Inflammatory macrophage (primary cell): ENCODE measurements at regions not wholly inside any gene's neighbourhood (a gene's known extent, or its start where the extent isn't known, plus 50 kb on each side); places are given as distances from the start of the nearest gene placed in this dataset.

Source experiments
- DNase-seq, 2 donors: peaks; one replicate each; pipeline ENCODE4 v3.0.0-alpha.2; 2020 to 2022

DNA sequence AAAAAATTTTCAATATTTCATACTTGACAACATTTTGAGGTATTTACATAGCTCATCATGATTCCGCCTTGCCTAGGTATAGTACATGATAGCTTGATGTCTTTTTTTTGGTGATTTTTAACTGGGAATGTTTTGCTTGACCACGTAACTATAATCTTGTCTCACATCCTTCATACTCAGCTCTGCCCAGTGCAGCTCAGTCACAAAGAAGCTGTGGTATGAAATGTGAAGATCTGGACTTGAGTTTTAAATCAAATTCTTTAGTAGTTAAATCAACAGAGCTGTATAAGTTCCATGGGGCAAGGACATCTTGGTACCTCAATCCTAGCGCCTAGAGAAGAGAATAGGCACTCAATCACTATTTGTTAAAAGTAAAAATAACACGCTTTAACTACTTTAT lies 276.3 kb upstream of the DKK2 start:
- DNase-seq = no peak

DNA sequence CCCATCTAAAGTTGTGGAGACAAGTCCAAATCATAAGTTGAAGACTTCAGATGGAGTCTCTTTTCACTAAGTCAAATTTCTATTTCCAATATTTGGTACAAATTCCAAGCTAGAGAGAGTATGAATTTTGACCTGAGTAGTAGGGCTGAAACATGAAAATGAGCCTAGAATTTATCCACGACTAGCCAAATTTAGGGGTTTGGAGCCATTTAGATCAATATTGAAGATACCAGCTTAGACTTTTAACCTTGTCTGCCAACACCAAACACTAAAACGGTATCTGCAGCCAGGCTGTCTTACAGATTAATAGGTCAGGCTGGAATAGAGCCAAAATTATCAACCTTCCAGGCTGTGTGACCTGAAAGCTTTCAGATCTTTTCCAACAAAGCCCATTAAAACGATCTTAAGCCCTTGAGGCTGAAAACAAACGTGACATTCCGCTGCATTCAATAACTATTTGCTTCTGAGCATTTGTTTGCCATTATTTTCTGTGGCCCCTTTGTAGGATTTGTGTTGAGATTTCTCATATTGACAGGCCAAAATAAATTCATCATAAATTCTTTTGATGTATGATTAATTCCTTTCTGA lies 268.7 kb upstream of the DKK2 start:
- no peak for DNase-seq

DNA sequence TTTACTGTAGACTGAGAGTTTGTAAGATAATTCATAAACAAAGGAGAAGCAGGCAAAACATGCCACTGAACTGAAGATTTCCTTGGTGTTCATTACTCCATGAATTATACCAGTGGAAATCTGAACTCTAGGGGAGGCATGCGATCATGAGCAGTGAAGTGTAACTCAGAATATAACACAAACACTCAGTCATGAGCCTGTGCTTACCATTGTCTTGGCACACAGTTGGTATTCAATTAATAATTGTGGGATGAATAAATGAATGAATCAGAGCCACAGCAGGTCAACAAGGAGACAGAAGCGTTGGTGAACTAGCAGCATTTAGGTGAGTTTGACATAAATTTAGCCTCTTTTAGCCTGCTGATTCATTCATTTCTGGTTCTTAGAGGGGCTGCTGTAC lies 263.5 kb upstream of the DKK2 start:
- DNase-seq = no peak

DNA sequence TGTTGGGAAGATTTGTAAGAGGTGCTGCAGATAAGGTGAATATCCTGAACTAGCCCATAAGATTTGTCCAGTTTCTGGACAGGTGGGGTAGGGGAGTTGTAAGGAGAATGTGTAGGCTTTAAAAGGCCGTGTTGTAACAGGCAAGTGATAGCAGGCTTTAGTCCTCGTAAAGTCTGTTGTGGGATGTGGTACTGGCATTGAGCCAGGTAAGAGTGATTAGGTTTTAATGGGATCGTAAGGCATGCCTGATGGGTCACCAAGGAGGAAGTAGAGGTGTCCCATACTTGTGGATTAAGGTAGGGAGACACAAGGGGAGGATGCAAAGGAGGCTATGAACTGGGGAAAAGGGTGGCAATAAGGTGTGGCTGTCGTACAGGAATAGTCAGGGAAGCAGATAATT lies 256.9 kb upstream of the DKK2 start:
- DNase-seq = no peak

DNA sequence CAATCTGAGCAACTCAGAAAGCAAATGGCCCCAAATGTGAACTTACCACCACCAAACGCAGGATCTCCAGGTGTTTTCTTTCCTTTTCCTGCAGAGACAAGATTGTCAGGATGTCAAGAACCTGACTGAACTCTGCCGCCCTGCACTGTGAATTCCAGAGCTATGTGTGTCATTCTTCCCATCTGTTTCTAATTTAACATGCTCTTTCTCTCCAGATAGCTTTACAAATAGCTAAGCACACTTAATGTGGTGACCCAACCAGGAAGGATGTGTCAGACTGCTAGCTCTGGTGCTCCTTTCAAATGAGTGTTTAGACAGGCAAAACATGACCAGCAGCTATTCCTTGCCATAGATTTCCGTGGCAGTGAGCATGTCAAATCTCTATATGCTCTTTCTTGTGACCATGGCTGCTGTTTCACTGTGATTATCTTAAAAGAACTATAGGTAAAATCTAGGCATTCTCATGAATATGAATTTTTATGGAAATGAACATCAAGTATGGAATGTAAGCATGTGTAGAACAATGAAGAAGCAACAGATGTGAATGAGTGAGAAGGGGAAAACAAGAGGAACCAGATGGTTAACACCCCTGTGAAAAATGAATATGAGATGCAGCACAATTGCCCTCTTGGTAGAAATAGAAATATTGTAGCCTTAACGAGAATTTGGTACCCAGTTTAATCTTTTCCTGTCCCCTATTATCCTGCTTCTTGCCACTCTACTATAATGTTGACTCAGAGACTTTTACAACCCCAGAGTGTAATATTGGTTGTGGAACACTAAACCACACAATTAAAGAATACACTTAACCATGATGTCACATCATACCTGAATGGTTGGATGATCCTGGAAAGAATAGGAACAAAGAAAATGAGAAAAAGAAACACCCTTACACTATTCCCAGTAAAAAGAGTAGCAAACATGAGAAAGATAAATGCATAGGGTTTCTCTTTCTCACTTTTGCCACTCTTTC lies 247.8 kb upstream of the DKK2 start:
- no peak for DNase-seq

DNA sequence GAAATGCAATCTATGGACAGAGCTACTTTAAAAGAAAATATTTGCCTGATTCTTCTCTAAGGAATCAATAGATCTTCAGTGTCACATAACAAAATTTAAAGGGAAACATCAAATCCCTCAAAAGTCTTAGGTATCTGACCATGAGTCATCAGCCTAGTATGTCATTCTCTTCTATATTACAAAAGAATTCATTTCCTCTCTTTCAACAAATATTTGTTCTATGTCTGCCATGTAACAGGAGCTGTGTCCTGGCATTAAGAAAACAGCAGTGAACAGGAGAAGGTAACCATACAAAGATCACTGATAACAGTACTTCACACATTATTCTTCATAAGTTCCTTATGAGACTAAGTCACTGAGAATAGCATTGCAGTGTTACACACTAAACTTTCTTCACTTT lies 243.6 kb upstream of the DKK2 start:
- DNase-seq = no peak

DNA sequence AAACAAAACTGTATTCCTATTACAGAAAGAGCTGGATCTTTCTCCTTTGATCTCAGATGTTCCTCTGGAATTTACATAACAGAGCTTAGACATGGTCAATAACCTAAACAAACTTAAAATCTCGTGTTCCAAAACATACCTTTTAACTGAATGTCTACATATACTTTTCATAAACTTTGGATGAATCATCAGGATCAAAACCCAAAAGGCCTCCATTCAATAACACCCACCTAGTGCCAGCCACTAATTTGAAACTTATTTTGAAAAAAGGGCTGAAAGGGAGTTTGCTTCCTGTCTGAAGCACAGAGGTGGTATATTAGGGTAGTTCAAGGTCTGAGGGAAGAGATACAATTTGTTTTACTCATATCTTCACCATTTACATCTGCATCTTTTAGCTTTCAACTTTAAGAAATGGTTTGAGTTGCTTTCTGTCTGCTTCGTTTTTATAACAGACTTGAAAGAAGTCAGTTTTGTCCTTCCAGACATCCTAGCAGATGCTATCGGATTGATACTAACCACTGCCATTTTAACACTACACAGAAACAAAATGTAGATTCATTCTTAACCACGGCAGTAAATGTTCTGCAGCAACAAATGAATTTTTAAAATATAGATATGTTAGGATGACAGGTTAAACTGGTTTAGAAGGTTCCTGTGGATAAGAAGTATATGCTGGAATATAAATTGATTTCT lies 242.8 kb upstream of the DKK2 start:
- DNase-seq = no peak

DNA sequence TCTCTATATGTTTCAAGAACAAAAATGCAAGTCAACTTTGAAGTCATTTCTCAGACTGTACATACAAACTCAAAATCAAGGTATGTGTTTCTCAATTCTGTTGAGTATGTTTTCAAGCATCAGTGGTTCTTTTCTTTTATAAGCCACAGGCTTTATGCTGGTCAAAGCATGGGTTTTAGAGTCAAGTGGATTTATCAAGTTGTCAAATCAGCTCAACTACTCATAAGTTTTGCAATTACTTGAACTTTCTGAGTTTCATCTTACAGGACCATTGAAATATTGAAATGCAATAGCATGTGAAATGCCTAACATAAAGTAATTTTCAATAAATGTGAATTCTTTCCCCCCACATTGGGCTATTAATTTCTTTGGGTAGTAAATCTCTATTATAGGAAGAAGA lies 239.9 kb upstream of the DKK2 start:
- DNase-seq = no peak

DNA sequence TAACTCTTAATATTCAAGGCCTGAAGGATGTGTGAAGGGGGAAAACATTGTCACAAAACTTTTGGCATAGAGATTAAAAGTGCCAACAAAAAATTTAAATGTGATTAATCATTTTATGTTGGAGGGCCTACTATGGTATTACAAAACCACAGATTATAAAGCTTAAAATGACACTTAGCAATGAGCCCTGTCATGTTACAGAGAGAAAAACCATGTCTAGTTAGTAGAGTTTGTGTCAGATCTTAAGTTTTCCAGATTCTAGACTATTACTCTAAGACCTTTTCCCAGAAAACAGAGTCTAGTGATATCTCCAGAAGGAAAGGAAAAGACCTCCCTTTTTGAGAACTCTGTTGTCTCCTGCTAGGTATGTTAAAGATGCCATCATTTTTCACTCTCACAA lies 239.1 kb upstream of the DKK2 start:
- no peak for DNase-seq

DNA sequence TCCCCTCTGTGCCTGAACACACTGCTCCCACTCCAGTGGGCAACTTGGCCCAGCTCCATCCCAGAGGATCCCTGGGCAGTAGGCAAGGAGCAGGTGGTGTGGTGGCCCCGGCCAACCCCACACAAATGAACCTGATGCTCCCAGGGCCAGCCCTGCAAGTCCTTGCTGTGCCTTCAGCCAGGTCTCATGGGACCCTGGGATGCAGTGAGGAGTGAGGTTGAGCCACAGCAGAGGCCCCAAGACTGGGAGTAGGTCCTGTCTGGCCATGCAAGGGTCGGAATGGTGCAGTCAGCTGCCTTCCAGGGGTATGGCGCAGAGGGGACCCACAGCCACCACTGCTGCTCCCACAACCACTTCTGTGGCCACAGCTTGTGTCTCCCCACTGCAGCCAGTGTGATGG lies 234.5 kb upstream of the DKK2 start:
- no peak for DNase-seq

DNA sequence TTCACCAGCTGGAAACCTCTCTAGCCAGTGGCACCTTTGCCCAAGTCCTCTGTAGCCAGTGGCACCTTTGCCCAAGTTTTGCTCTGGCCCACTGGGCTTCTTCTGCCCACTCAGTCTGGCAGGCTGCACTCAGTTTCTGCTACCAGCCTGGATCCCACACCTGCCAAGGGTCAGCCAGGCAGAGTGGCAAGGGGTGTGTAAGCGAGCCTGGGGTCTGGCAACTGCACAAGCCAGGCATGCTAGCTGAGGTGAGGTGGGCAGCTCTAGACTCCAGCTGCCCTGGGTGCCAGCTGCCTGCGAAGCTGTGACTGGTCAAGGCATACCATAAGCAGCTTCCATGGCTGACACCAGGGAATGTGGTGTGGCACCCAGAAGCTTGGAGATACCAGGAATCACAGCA lies 233.1 kb upstream of the DKK2 start:
- DNase-seq = no peak

DNA sequence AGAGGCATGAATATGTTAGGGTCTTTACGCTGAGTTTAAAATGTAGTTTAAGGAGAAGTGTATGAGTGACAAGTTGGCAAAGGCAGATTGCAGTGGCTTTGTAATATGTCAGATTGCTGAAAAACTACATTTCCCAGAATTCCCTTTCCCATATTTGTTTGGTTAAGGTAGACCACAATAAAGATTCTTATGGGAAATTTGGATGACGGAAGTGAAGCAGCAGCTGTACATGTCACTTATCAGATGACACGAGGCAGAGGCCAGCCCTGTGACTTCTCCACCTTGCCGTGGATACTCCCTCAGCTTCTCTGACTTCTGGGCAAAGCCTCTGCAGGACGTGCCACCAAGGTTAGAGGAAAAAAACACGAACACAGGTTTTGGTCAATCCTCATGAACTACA lies 229.7 kb upstream of the DKK2 start:
- no peak for DNase-seq

DNA sequence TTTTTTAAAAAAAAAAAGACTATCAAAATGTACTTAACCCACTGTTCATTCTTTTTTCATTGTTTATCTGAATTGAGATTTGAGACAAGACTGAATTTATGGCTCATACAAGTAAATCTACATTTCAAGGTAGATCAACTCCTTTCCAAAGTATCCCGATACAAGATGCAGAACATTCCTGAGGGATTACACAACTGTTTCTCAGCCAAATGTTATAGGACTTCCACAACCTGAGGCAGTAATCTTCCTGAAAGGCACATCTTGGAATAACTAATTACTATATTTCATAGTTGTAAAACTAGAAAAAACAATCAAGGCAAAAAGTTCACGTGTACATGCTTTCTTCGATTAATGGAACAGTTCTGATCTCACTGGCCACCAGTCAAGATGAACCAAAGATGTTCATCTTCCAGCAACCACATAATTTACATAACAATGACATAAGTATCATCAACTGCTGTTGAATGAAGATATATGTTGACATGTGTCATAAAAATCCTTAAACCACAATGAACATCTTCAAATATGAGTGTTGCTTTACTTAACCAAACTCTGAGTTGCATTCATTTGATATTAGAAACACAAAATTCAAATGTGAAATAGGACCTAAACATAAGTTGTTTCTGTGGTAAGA lies 225.2 kb upstream of the DKK2 start:
- no peak for DNase-seq

DNA sequence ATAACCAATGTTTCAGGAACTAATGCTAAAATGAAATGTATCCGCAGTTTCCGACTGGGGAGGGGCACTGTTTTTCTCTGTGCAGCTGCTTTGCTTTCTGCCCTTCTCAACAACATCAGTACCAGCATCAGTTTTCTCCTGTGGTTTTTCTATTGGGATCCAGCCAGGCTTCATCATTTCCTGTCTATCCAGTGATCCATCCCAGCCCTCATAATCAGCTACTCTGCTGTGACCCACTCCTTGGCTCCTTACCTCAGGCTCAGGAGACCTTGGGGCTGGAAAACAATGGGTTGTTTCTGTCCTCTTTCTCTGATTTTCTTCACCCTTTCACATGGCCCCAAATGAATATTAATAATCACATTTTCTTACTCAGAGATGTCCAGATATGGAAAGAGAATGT lies 222.2 kb upstream of the DKK2 start:
- DNase-seq = no peak

DNA sequence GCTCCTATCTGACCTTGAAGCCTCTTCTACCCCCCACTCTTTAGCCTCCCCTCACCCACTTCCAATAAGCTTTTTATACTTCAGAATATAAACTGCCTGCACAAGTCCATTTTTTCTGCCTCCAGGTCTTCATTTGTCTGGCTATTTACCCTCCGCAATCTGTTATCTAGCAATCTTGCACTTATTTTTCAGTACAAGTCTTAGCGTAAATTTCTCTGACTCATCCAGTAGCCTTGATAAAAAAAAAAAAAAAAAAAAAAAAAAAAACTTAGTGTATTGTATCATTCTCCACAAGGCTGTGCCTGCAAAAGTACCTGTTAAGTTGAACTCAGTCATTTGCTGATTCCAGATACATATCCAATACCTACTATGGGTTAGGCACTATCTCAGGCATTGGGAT lies 219.5 kb upstream of the DKK2 start:
- no peak for DNase-seq

DNA sequence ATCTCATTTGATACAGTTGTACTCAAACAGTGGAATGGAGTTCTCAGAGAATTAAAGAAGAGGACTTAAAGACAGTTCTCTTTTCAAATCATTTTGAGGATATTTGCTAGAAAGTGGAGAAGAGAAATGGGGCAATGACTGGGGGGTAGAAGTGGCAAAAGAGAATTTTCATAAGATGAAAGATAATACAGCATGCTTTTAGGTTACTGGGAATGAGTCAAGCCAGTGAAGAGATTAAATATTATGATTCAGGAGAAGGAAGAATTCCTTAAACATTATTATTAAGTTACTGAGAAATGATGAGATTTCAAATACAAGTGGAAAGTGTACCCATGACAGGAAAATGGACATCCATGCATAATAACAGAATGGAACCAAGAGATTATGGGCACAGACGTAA lies 219.0 kb upstream of the DKK2 start:
- DNase-seq = no peak

DNA sequence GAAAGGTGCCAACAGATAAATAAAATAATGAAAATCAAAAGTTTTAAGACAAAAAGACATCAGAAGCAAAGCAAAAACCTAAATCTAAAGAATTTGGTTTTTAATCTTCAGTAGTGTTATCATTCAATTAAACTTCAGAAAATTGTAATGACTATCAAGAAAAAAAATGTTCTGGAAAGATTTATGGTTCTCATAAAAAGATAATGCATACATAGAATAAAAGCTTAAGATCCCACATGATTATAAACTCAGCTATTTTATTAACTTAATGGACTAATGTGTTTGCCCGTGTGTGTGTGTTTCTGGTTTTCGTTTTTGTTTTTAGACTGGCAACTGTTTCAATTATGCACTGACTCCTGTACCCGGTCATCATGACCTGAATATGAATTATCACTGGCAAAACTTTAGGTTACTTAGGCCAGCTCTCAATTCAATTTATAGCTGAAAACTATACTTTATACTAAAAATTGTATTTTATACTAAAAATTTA lies 217.5 kb upstream of the DKK2 start:
- DNase-seq = no peak

DNA sequence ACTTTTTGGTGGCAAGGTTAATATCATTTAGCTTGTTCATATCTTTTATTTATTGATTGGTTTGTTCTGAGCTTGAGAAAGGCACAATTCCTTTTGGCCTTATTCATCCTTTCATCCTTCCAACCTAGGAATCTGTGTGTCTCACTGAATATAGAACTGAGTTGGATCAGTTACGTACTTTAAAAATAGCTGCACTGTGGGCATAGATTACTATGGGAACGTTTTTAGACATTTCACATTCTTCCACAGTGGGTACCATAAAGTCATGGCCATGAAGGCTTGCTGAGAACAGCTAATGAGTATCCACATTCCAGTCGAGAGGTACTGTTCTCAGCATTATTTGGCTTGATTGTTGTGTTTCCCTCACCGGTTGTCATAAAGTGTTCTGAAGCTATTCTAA lies 217.0 kb upstream of the DKK2 start:
- DNase-seq = no peak

DNA sequence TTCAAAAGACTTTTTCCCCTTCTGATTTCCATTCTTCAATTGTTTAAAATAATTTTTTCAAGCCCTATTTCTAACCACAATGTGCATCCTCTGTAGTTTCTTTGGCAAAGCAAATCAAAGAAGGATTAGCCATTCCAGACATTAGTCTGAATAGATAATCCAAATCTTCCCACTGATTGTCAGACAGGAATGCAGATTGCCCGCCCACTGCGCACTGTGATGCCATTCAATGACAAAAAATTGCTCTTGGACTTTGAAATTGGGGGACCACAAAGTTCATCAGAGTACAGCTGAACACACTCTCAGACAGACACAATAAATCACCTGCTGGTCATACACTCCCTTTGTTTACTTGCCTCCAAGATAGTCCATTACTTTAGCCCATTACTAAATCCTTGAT lies 216.5 kb upstream of the DKK2 start:
- DNase-seq = no peak

DNA sequence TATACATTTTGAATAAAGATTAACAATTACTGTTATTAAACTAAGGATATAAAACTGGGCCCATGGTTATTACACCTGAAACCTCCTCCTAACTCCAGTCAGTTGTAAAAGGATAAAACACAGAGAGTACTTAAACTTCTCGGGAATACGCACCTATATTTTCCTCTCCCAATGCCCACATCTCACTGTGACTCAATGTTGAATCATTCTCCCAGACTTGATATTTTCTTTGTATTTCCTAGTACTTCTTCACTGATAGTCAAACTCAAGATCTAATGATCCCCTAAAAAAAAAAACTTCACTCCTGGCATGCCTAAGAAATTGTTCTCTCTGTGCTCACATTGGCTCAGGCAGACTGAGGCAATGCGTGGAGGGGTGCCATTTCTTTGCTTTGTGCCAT lies 212.5 kb upstream of the DKK2 start:
- DNase-seq = no peak

DNA sequence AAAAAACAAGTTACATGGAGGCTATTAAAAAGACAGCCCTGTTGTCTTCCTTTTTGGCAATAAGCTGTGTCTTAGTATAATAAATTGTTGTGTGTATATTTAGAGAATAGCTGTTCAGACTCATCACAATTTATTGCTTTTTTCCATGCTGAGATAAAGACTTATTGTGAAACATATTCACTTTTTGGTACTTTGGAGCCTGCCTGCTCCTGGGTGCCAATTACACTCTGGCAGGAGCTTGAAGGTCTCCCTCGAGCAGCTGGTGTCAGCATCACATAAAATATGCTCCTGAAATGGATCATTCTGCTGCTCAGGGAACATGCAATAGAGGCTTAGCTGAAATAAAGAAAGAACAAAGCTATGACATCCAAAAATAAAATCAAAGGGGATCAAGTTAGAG lies 211.6 kb upstream of the DKK2 start:
- DNase-seq = no peak

DNA sequence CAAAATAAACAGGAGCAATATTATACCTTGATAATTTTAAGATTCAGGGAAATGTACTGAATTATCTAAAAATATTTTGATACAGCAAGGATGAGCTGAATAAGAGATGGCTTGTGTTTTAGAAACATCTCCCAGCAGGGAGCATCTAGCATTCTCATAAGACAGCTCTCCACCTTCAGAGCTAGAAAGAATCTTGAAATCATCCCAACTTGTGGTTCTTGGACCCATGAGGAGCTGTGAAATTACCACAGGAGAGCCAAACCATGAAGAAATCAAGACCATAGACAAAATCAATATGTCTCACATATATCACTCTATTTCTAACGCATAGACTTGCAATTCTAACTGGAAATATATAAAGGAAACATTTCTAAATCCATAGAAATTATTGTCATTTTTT lies 210.6 kb upstream of the DKK2 start:
- DNase-seq = no peak

DNA sequence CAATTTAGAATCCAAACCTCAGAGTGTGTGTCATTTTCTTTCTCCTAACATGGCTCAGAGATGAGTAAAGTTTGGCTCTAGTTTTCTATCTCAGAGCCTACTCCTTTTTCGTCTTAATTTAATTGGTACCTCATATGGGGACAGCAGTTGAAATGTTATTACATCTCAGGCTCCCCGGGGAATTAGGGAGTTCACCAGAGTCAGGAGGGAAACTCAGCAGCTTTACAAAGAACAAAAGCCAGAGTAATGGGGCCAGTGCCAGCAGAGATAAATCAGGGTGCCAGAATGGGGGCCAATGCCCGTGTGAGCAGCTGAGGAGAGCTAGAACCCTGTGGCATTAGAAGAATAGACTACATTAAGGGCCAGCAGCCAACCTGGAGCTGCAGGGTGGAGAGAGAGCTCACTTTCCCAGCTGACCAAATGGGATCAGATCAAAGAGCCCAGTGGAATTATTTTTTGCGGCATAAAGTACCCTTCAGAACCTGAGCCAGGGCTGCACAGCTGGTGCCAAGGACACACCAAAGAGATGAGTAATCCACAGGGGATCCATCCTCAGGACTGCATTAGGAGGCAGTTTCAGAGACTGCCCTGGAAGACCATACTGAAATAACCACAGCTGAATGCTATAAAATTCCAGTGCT lies 207.1 kb upstream of the DKK2 start:
- no peak for DNase-seq
